Activated B cell treated with CpG ODN at 0.5 μM for 24 hours (primary cell): ENCODE measurements at regions not wholly inside any gene's neighbourhood (a gene's known extent, or its start where the extent isn't known, plus 50 kb on each side); places are given as distances from the start of the nearest gene placed in this dataset.
A peak's percentile ranks its signal among the peaks of the same experiment; 100 is the strongest.

ENCODE experiments used
- ATAC-seq: fragments of 200-7000 bp; cut with Tn5 transposase; one replicate; pipeline ENCODE4 v1.10.0; 2021; ENCODE audit warnings: low read depth, mild to moderate bottlenecking, moderate library complexity
- CTCF ChIA-PET: fragments of 350-600 bp; sonication (Branson Sonifier 250); formaldehyde crosslinking; loops from one replicate; lab custom pipeline; 2021; ENCODE audit warnings: antibody characterized with exemption; lab: Charles Lee
- POLR2A ChIA-PET: fragments of 350-600 bp; sonication (Branson Sonifier 250); formaldehyde crosslinking; loops from one replicate; lab custom pipeline; 2021; ENCODE audit warnings: antibody characterized with exemption; lab: Charles Lee
- DNase-seq: peaks from one replicate; pipeline ENCODE4 v3.0.0; 2022
- H3K27ac Mint-ChIP-seq: one replicate; pipeline ENCODE4 v1.8.0; 2020; ENCODE audit warnings: mixed read lengths
- H3K27me3 Mint-ChIP-seq: one replicate; pipeline ENCODE4 v1.8.0; 2021; ENCODE audit warnings: mixed read lengths
- H3K36me3 Mint-ChIP-seq: one replicate; pipeline ENCODE4 v1.8.0; 2021; ENCODE audit warnings: low read depth, mixed read lengths
- H3K4me1 Mint-ChIP-seq: one replicate; pipeline ENCODE4 v1.8.0; 2021; ENCODE audit warnings: mixed read lengths
- H3K4me3 Mint-ChIP-seq: one replicate; pipeline ENCODE4 v1.8.0; 2020; ENCODE audit warnings: mild to moderate bottlenecking, mixed read lengths
- H3K9me3 Mint-ChIP-seq: one replicate; pipeline ENCODE4 v1.8.0; 2020; ENCODE audit warnings: mixed read lengths
- intact Hi-C: fragments of 100-400 bp; cut with micrococcal nuclease; formaldehyde crosslinking; loops from one replicate; pipeline ENCODE4 v1.15.1; 2024
- TF ChIP-seq, protein P1 (sequence below): fragments of 200-600 bp; IDR thresholded peaks from one replicate; pipeline ENCODE4 v1.8.0; 2022; ENCODE audit warnings: antibody characterized with exemption, mild to moderate bottlenecking

DNA sequence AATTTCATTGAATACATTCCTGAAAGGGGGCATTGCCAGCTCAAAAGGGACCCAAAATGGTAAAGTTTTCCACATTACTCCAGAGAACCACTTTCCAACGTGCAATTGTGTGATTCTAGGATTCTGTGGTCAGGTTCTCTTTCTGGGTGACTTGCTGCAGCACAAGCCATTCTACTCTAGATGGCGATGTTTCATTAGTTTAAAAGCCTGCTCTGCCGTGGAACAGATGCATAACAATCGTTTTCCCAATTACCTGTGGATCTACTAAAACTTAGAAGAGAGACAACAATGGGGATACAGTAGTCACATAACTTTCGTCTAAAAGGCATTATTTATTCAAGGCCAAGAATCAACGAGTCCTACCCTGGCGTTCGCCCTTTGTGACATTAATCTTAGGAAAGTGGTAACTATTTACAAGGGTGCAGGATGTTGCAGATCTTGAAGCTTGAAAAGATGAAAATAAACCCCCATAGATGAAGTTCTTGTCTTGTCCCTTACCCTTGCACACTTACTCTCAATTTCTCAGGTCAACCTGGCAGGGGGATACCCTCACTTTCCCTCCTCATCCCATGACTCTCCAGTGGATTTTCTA lies 400.9 kb downstream of the SNAPC1 start:
- Mint-ChIP-seq H3K9me3 (no peaks in the 10 kb centered on the region), H3K4me1 (no peaks in the 10 kb centered on the region), H3K27ac (no peak overlapping the region), H3K27me3 (peaks cover 22% of the 10 kb centered on the region), H3K4me3 (no peak overlapping the region), H3K36me3 (no peaks in the 10 kb centered on the region)
- ChIA-PET CTCF (interaction anchor here (1.0 to 1.3 kb wide), 3 partner anchors 12 to 1115 kb away, joined by 3 read pairs; no protein-coding TSS in a partner anchor), POLR2A (no interaction called here)
- TF ChIP-seq, protein P1, sequence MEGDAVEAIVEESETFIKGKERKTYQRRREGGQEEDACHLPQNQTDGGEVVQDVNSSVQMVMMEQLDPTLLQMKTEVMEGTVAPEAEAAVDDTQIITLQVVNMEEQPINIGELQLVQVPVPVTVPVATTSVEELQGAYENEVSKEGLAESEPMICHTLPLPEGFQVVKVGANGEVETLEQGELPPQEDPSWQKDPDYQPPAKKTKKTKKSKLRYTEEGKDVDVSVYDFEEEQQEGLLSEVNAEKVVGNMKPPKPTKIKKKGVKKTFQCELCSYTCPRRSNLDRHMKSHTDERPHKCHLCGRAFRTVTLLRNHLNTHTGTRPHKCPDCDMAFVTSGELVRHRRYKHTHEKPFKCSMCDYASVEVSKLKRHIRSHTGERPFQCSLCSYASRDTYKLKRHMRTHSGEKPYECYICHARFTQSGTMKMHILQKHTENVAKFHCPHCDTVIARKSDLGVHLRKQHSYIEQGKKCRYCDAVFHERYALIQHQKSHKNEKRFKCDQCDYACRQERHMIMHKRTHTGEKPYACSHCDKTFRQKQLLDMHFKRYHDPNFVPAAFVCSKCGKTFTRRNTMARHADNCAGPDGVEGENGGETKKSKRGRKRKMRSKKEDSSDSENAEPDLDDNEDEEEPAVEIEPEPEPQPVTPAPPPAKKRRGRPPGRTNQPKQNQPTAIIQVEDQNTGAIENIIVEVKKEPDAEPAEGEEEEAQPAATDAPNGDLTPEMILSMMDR: no peak
- DNase-seq (no peak), ATAC-seq (peak; percentile 21)
- intact Hi-C loops: loop anchor here (5.0 kb wide), 1 partner anchor 879 kb away; no protein-coding TSS in a partner anchor

DNA sequence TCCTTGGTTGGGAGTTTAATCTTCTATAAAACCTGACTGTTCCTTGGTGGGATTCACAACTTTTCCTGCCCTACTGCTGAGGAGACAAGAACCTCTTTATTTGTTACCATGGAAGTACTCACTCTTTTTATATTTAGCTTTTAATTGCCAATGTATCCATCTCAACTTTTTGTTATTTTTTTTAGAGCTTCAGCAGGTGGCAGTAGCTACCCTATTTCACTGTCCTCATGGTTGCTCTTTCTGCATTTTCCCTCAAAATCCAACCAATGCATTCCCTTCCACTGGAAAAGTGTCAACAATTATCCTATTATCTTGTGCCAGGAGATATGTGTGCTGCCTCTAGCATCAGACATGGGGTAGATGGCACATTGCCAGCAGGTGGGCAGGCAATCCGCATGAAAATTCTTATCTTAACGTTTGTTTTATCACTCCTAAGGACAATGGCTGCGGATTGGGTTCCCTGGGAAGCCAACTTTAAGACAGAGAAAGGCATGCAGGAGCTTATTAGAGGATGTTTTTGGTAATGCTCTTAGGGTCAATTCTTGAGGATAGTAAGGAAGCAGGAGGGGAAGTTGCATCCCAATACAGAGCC lies 406.4 kb downstream of the SNAPC1 start:
- Mint-ChIP-seq H3K27me3 (peaks cover 22% of the 10 kb centered on the region), H3K4me3 (no peak overlapping the region), H3K4me1 (no peaks in the 10 kb centered on the region), H3K9me3 (no peaks in the 10 kb centered on the region), H3K36me3 (no peaks in the 10 kb centered on the region), H3K27ac (no peak overlapping the region)
- ChIA-PET CTCF (interaction anchor here (1.0 kb wide), 1 partner anchor 10 kb away, joined by 3 read pairs; no protein-coding TSS in a partner anchor), POLR2A (no interaction called here)
- TF ChIP-seq, protein P1: no peak
- DNase-seq (no peak), ATAC-seq (no peak)
- intact Hi-C loops: no loop called here

DNA sequence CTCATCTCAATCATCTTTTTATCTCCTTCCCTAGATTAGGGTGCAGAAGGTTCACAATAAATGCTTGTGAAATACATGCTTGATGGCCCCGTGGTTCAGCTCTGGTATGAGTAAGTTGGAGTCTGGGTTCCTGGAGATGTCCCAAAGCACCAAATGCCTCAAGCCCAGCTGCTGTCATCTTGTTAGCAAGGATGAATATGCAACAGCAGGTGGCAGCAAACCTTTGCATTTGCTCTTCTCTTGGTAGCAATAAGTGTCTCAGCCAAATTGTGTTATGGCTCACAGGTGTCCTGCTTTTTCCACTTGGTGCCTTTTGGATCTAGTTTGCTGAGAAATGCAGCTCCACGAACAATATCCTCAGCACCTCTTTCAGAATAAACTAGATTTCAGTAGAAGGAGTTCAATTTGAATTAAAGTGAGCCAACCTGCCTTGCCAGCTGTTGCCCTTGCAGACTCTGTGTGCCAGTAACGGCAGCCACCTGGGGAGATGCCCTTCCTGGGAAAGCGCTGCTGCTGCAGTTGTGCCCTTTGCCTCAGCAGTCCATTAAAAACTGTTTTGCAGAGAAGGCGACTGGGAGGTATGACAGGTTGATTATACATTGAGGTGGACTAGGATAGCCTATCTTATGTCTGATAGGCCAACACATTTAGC lies 417.3 kb downstream of the SNAPC1 start:
- peaks cover 25% of the 10 kb centered on the region for H3K27me3 Mint-ChIP-seq
- CTCF ChIA-PET: interaction anchor here (0.8 to 1.2 kb wide), 2 partner anchors 11 to 1131 kb away, joined by 3 read pairs; no protein-coding TSS in a partner anchor

GRCh38 chr14:62181591-62181990 lies 419.4 kb downstream of the SNAPC1 start:
- POLR2A ChIA-PET: no interaction called here
- Mint-ChIP-seq H3K27me3 (peaks cover 28% of the 10 kb centered on the region), H3K4me3 (no peak overlapping the region), H3K9me3 (no peaks in the 10 kb centered on the region), H3K27ac (no peak overlapping the region), H3K36me3 (no peaks in the 10 kb centered on the region), H3K4me1 (no peaks in the 10 kb centered on the region)
- TF ChIP-seq, protein P1: no peak
- CTCF ChIA-PET: no interaction called here
- no peak for DNase-seq
- intact Hi-C loops: no loop called here
- no peak for ATAC-seq

More for the DNA sequence above, 417.3 kb downstream of the SNAPC1 start:
- Mint-ChIP-seq H3K36me3 (no peaks in the 10 kb centered on the region), H3K4me1 (no peaks in the 10 kb centered on the region), H3K27ac (no peak overlapping the region), H3K4me3 (no peak overlapping the region), H3K9me3 (peaks cover 3% of the 10 kb centered on the region)
- TF ChIP-seq, protein P1: no peak
- DNase-seq: no peak
- POLR2A ChIA-PET: no interaction called here
- intact Hi-C loops: loop anchor here (1.0 kb wide), 1 partner anchor 1097 kb away; no protein-coding TSS in a partner anchor
- no peak for ATAC-seq

GRCh38 chr14:62185078-62185477 lies 422.9 kb downstream of the SNAPC1 start:
- intact Hi-C loops: no loop called here
- ATAC-seq: no peak
- no peak overlapping the region for H3K4me3 Mint-ChIP-seq
- H3K4me1 Mint-ChIP-seq: no peaks in the 10 kb centered on the region
- ChIA-PET CTCF (no interaction called here), POLR2A (no interaction called here)
- no peaks in the 10 kb centered on the region for H3K36me3 Mint-ChIP-seq
- H3K27me3 Mint-ChIP-seq: peaks cover 13% of the 10 kb centered on the region
- TF ChIP-seq, protein P1: no peak
- H3K9me3 Mint-ChIP-seq: no peaks in the 10 kb centered on the region
- no peak for DNase-seq
- H3K27ac Mint-ChIP-seq: no peak overlapping the region
